H9 (cell line): ENCODE measurements at regions not wholly inside any gene's neighbourhood (a gene's known extent, or its start where the extent isn't known, plus 50 kb on each side); places are given as distances from the start of the nearest gene placed in this dataset.

Experiments
- DNase-seq: peaks from one replicate; pipeline ENCODE4 v3.0.0-alpha.2; 2017
- H2AFZ ChIP-seq: one replicate; pipeline ENCODE4 v1.6.1; 2013; ENCODE audit warnings: mild to moderate bottlenecking, low read length, control low read depth, moderate library complexity
- H2AK5ac ChIP-seq: 2 replicates; pipeline ENCODE4 v1.6.1; 2013; ENCODE audit warnings: low read length, control low read depth, mixed read lengths; ENCODE audit not compliant: insufficient read length
- H2BK120ac ChIP-seq: one replicate; pipeline ENCODE4 v1.6.1; 2013; ENCODE audit warnings: low read depth, mild to moderate bottlenecking, low read length, control low read depth, inconsistent platforms; ENCODE audit not compliant: poor library complexity, severe bottlenecking
- H2BK12ac ChIP-seq: 2 replicates; pipeline ENCODE4 v1.6.1; 2013; ENCODE audit warnings: low read length, control low read depth, mixed read lengths, low read depth; ENCODE audit not compliant: insufficient read length
- H2BK15ac ChIP-seq: 2 replicates; pipeline ENCODE4 v1.6.1; 2013; ENCODE audit warnings: low read depth, low read length, control low read depth
- H2BK20ac ChIP-seq: one replicate; pipeline ENCODE4 v1.6.1; 2013; ENCODE audit warnings: low read depth, mild to moderate bottlenecking, low read length, control low read depth, inconsistent platforms; ENCODE audit not compliant: poor library complexity, severe bottlenecking
- H2BK5ac ChIP-seq: 2 replicates; pipeline ENCODE4 v1.6.1; 2013; ENCODE audit warnings: low read length, control low read depth, mixed read lengths; ENCODE audit not compliant: insufficient read length
- H3K14ac ChIP-seq: 2 replicates; pipeline ENCODE4 v1.6.1; 2013; ENCODE audit warnings: low read length, control low read depth; ENCODE audit not compliant: insufficient read depth
- H3K18ac ChIP-seq: 2 replicates; pipeline ENCODE4 v1.6.1; 2013; ENCODE audit warnings: low read depth, mild to moderate bottlenecking, mixed read lengths, low read length, control low read depth; ENCODE audit not compliant: insufficient read length
- H3K23ac ChIP-seq: 2 replicates; pipeline ENCODE4 v1.6.1; 2013; ENCODE audit warnings: low read length, control low read depth, mixed read lengths, low read depth; ENCODE audit not compliant: insufficient read length
- H3K23me2 ChIP-seq: 2 replicates; pipeline ENCODE4 v1.6.1; 2013; ENCODE audit warnings: low read depth, mild to moderate bottlenecking, mixed read lengths, low read length, control low read depth; ENCODE audit not compliant: insufficient read length, poor library complexity, severe bottlenecking
- H3K27ac ChIP-seq: 2 replicates; pipeline ENCODE4 v1.5.1; 2013; ENCODE audit warnings: low read length, control low read depth, mixed read lengths, low read depth; ENCODE audit not compliant: insufficient read length
- H3K27me3 ChIP-seq: 2 replicates; pipeline ENCODE4 v1.6.1; 2013; ENCODE audit warnings: low read length, control low read depth, inconsistent platforms; ENCODE audit not compliant: insufficient read depth
- H3K4ac ChIP-seq: 2 replicates; pipeline ENCODE4 v1.6.1; 2013; ENCODE audit warnings: low read depth, mild to moderate bottlenecking, control low read depth, inconsistent platforms, low read length, moderate library complexity
- H3K4me1 ChIP-seq: 2 replicates; pipeline ENCODE4 v1.6.1; 2013; ENCODE audit warnings: low read length, control low read depth, inconsistent platforms; ENCODE audit not compliant: insufficient read depth
- H3K4me2 ChIP-seq: 2 replicates; pipeline ENCODE4 v1.6.1; 2013; ENCODE audit warnings: low read length, control low read depth, mixed read lengths; ENCODE audit not compliant: insufficient read length, insufficient read depth
- H3K56ac ChIP-seq: 2 replicates; pipeline ENCODE4 v1.6.1; 2013; ENCODE audit warnings: low read depth, mild to moderate bottlenecking, mixed read lengths, low read length, control low read depth; ENCODE audit not compliant: insufficient read length
- H3K79me1 ChIP-seq: 2 replicates; pipeline ENCODE4 v1.6.1; 2013; ENCODE audit warnings: low read depth, mild to moderate bottlenecking, moderate library complexity, low read length, control low read depth, inconsistent platforms; ENCODE audit not compliant: insufficient read depth, poor library complexity, severe bottlenecking
- H3K79me2 ChIP-seq: 2 replicates; pipeline ENCODE4 v1.6.1; 2013; ENCODE audit warnings: low read length, control low read depth, inconsistent platforms; ENCODE audit not compliant: insufficient read depth
- H3K9ac ChIP-seq: 2 replicates; pipeline ENCODE4 v1.6.1; 2013; ENCODE audit warnings: low read length, control low read depth, mixed read lengths; ENCODE audit not compliant: insufficient read length; ENCODE audit errors: extremely low read depth
- H3K9me3 ChIP-seq: one replicate; pipeline ENCODE4 v1.6.1; 2013; ENCODE audit warnings: low read depth, low read length, inconsistent platforms; ENCODE audit not compliant: control insufficient read depth
- H3T11ph ChIP-seq: one replicate; pipeline ENCODE4 v1.6.1; 2013; ENCODE audit warnings: mild to moderate bottlenecking, low read length, control low read depth, inconsistent platforms
- H4K20me1 ChIP-seq: one replicate; pipeline ENCODE4 v1.6.1; 2013; ENCODE audit not compliant: control insufficient read depth, insufficient read length, insufficient read depth
- H4K5ac ChIP-seq: 2 replicates; pipeline ENCODE4 v1.6.1; 2013; ENCODE audit warnings: low read depth, mild to moderate bottlenecking, mixed read lengths, low read length, control low read depth; ENCODE audit not compliant: insufficient read length
- H4K8ac ChIP-seq: replicated peaks from 2 replicates; pipeline ENCODE4 v1.6.1; 2013; ENCODE audit warnings: low read length, control low read depth, mixed read lengths, low read depth; ENCODE audit not compliant: insufficient read length
- H4K91ac ChIP-seq: 2 replicates; pipeline ENCODE4 v1.6.1; 2013; ENCODE audit warnings: low read depth, mild to moderate bottlenecking, moderate library complexity, mixed read lengths, low read length, control low read depth; ENCODE audit not compliant: insufficient read length
- H3K27ac Mint-ChIP-seq, 3 experiments: 2 replicates in 2 of 3; 3 replicates in 1 of 3; pipeline ENCODE4 v1.8.0; 2020 to 2021; ENCODE audit warnings: mixed read lengths in 3 of 3, mild to moderate bottlenecking in 1 of 3, moderate library complexity in 1 of 3
- H3K27me3 Mint-ChIP-seq: 2 replicates; pipeline ENCODE4 v1.8.0; 2021; ENCODE audit warnings: low read depth, mild to moderate bottlenecking, moderate library complexity, mixed read lengths
- H3K36me3 Mint-ChIP-seq, 3 experiments: 2 replicates in 2 of 3; 3 replicates in 1 of 3; pipeline ENCODE4 v1.8.0; 2020 to 2021; ENCODE audit warnings: low read depth in 3 of 3, mixed read lengths in 3 of 3; ENCODE audit not compliant: insufficient read depth in 1 of 3
- H3K4me1 Mint-ChIP-seq, 2 experiments: 2 replicates each; pipeline ENCODE4 v1.8.0; 2020; ENCODE audit warnings: mixed read lengths in 2 of 2
- H3K4me3 Mint-ChIP-seq, 2 experiments: 2 replicates in 1 of 2; 3 replicates in 1 of 2; pipeline ENCODE4 v1.8.0; 2020 to 2021; ENCODE audit warnings: mild to moderate bottlenecking in 2 of 2, mixed read lengths in 2 of 2, moderate library complexity in 1 of 2
- H3K9me3 Mint-ChIP-seq, 2 experiments: 2 replicates in 1 of 2; 3 replicates in 1 of 2; pipeline ENCODE4 v1.8.0; 2020; ENCODE audit warnings: mild to moderate bottlenecking in 2 of 2, mixed read lengths in 2 of 2, moderate library complexity in 1 of 2
- CTCF ChIP-seq: fragments of 200-600 bp; sonication (generic); conservative IDR thresholded peaks from 3 replicates; pipeline ENCODE4 v1.8.0; 2021; ENCODE audit warnings: antibody characterized with exemption, mild to moderate bottlenecking
- WGBS: extraction: QIAGEN DNeasy Blood & Tissue Kit; methylation state at CpG from one replicate; pipeline ENCODE4 v1.1.7; 2013; ENCODE audit warnings: missing lambda C conversion rate, low lambda C conversion rate, mixed read lengths; ENCODE audit not compliant: insufficient read length; ENCODE audit errors: extremely low coverage; 5-methylcytosine and 5-hydroxymethylcytosine counted together

DNA sequence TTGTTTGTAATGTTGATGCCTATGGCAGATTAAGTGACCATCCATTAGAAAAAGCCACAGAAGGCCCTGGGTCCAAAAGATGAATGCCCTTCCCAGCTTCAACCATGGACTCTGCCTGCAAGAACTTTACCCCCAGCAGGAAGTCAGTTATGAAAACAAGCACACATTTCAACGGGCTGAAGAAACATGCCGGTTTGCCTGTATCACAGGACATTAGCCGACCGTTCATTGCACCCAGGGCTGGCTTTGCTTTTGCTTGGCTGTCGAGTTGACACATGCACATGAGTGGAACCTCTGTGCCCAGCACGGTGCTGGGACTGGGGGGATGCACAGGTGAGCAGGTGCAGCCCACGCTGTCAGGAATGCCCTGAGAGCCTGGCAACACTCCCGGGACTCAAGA lies 1087.0 kb downstream of the BCL11B start:
- Histone ChIP-seq H4K5ac (no peak overlapping the region), H3K9ac (no peak overlapping the region), H3K4me1 (no peaks in the 10 kb centered on the region), H3T11ph (no peak overlapping the region), H3K9me3 (no peaks in the 10 kb centered on the region), H2AFZ (no peak overlapping the region), H3K4me2 (no peak overlapping the region), H3K79me1 (no peaks in the 10 kb centered on the region), H3K27me3 (no peaks in the 10 kb centered on the region), H3K56ac (no peak overlapping the region), H3K23ac (no peak overlapping the region), H3K79me2 (no peaks in the 10 kb centered on the region), H3K18ac (no peak overlapping the region), H2BK20ac (no peak overlapping the region), H2BK12ac (no peak overlapping the region), H2AK5ac (no peak overlapping the region), H2BK5ac (no peak overlapping the region), H4K8ac (no peak overlapping the region), H4K91ac (no peak overlapping the region), H2BK120ac (no peak overlapping the region), H3K27ac (no peak overlapping the region), H3K4ac (no peak overlapping the region), H4K20me1 (no peaks in the 10 kb centered on the region), H3K23me2 (no peaks in the 10 kb centered on the region), H3K14ac (no peak overlapping the region), H2BK15ac (no peak overlapping the region)
- DNase-seq = no peak
- no peak overlapping the region for H3K27ac Mint-ChIP-seq
- H3K27me3 Mint-ChIP-seq = no peaks in the 10 kb centered on the region; the same call in 1 of the 2 replicates
- TF ChIP-seq CTCF = no peak
- WGBS = no CpG with 5 or more reads among the region's 8 CpGs
- no peak overlapping the region for H3K4me3 Mint-ChIP-seq
- H3K9me3 Mint-ChIP-seq = no peaks in the 10 kb centered on the region
- no peaks in the 10 kb centered on the region for H3K36me3 Mint-ChIP-seq
- H3K4me1 Mint-ChIP-seq = no peaks in the 10 kb centered on the region
